K562 (cell line): ENCODE measurements at regions not wholly inside any gene's neighbourhood (a gene's known extent, or its start where the extent isn't known, plus 50 kb on each side); places are given as distances from the start of the nearest gene placed in this dataset.

Source experiments
- ATAC-seq: fragments of 200-7000 bp; cut with Tn5 transposase; 3 replicates; pipeline ENCODE4 v1.9.1; 2020; ENCODE audit warnings: moderate library complexity
- BruUV-seq: library from RNA; stranded (reverse); fragments of 400-500 nt; replicated peaks from 2 replicates; lab custom pipeline; 2021; lab: Mats Ljungman, UMichigan
- CTCF ChIA-PET: fragments of 300-600 bp; formaldehyde crosslinking; extraction: SDS; loops from one replicate; lab custom pipeline; 2021; ENCODE audit warnings: low intra/inter-chr PET ratio; lab: Yijun Ruan, JAX
- POLR2A ChIA-PET: fragments of 300-600, 350-650 bp; sonication (Branson Sonifier 250); formaldehyde crosslinking; extraction: SDS; loops from one replicate; lab custom pipeline; 2021; ENCODE audit warnings: antibody characterized with exemption, inconsistent platforms; lab: Yijun Ruan, JAX
- DNase-seq, 4 experiments: peaks; one replicate each; pipeline versions ENCODE4 v3.0.0 to v3.0.0-alpha.2; 2011 to 2018; ENCODE audit warnings: low spot score in 3 of 4, mixed read lengths in 3 of 4; ENCODE audit errors: extremely low read depth in 1 of 4
- FAIRE-seq: peaks from 2 replicates; lab custom pipeline; 2011; peaks lifted over from hg19 to GRCh38; lab: Jason Lieb, UNC
- H2AFZ ChIP-seq: 2 replicates; pipeline ENCODE4 v1.6.0; 2011; ENCODE audit warnings: low read depth, low read length, control low read depth, inconsistent platforms
- H3K27ac ChIP-seq: fragments of 200-600 bp; 3 replicates; pipeline ENCODE4 v1.8.0; 2011; ENCODE audit warnings: low read depth, mild to moderate bottlenecking, control low read depth, inconsistent platforms, low read length, moderate library complexity, mixed read lengths; ENCODE audit errors: extremely low read depth
- H3K27me3 ChIP-seq, 2 experiments: fragments of 300-600 bp in 1 of 2; 2 replicates in 1 of 2; 3 replicates in 1 of 2; pipeline versions ENCODE4 v1.6.0 to v1.8.0; 2011; ENCODE audit warnings: inconsistent platforms in 2 of 2, low read length in 2 of 2, mild to moderate bottlenecking in 1 of 2, mixed read lengths in 1 of 2, moderate library complexity in 1 of 2; ENCODE audit not compliant: control insufficient read depth in 2 of 2, insufficient read depth in 2 of 2
- H3K36me3 ChIP-seq: fragments of 300-600 bp; 3 replicates; pipeline ENCODE4 v1.8.0; 2011; ENCODE audit warnings: mild to moderate bottlenecking, low read length, inconsistent platforms; ENCODE audit not compliant: control insufficient read depth, insufficient read depth
- H3K4me1 ChIP-seq, 2 experiments: fragments of 200-600 bp in 1 of 2; replicated peaks in 1 of 2; 2 replicates in 1 of 2; 3 replicates in 1 of 2; pipeline versions ENCODE4 v1.5.1 to v1.8.0; 2011; ENCODE audit warnings: inconsistent platforms in 2 of 2, low read length in 2 of 2, mild to moderate bottlenecking in 1 of 2, mixed read lengths in 1 of 2, moderate library complexity in 1 of 2; ENCODE audit not compliant: control insufficient read depth in 2 of 2, insufficient read depth in 2 of 2
- H3K4me2 ChIP-seq: 2 replicates; pipeline ENCODE4 v1.6.1; 2011; ENCODE audit warnings: low read length, control low read depth, inconsistent platforms, mixed read lengths; ENCODE audit not compliant: insufficient read depth
- H3K4me3 ChIP-seq: fragments of 200-600 bp; sonication (generic), shearing (Covaris generic); 2 replicates; pipeline ENCODE4 v1.5.1; 2016; ENCODE audit warnings: control low read depth, inconsistent platforms
- H3K79me2 ChIP-seq: fragments of 200-600 bp; 3 replicates; pipeline ENCODE4 v1.8.0; 2011; ENCODE audit warnings: low read length, inconsistent platforms; ENCODE audit not compliant: control insufficient read depth, insufficient read depth
- H3K9ac ChIP-seq, 2 experiments: 2 replicates each; pipeline versions ENCODE4 v1.6.0 to v1.6.1; 2011; ENCODE audit warnings: low read depth in 2 of 2, low read length in 2 of 2, control low read depth in 1 of 2, inconsistent platforms in 1 of 2, mild to moderate bottlenecking in 1 of 2, mixed read lengths in 1 of 2; ENCODE audit not compliant: insufficient read depth in 1 of 2
- H3K9me1 ChIP-seq: one replicate; pipeline ENCODE4 v1.6.0; 2011; ENCODE audit warnings: inconsistent platforms, mild to moderate bottlenecking, low read length, moderate library complexity; ENCODE audit not compliant: control insufficient read depth, insufficient read depth
- H3K9me3 ChIP-seq: replicated peaks from 2 replicates; pipeline ENCODE4 v1.5.1; 2011; ENCODE audit warnings: low read depth, low read length, inconsistent platforms; ENCODE audit not compliant: control insufficient read depth, insufficient read depth
- H4K20me1 ChIP-seq: replicated peaks from 2 replicates; pipeline ENCODE4 v1.6.1; 2011; ENCODE audit warnings: low read length, inconsistent platforms, mixed read lengths; ENCODE audit not compliant: control insufficient read depth, insufficient read depth
- AFF1 ChIP-seq, 2 experiments: fragments of 450-650 bp; IDR thresholded peaks; 2 replicates each; pipeline ENCODE4 v1.6.1; 2018; ENCODE audit warnings: mild to moderate bottlenecking in 2 of 2, low read depth in 1 of 2; ENCODE audit not compliant: partially characterized antibody in 2 of 2
- CCNT2 ChIP-seq: IDR thresholded peaks from 2 replicates; pipeline ENCODE4 v1.6.1; 2011; ENCODE audit warnings: borderline replicate concordance, low read depth, mild to moderate bottlenecking, moderate library complexity, mixed read lengths, low read length; ENCODE audit not compliant: insufficient read length; ENCODE audit errors: extremely low read depth
- COPS2 ChIP-seq: fragments of 450-650 bp; conservative IDR thresholded peaks from 2 replicates; pipeline ENCODE4 v1.6.1; 2016; ENCODE audit warnings: mild to moderate bottlenecking, moderate library complexity
- EHMT2 ChIP-seq: fragments of 450-650 bp; IDR thresholded peaks from 2 replicates; pipeline ENCODE4 v1.6.1; 2018; ENCODE audit warnings: antibody characterized with exemption
- FOSL1 ChIP-seq: fragments of 200-800 bp; sonication (Bioruptor generic); conservative IDR thresholded peaks from 2 replicates; pipeline ENCODE4 v1.6.1; 2016; ENCODE audit warnings: missing genetic modification characterization, missing compliant biosample characterization
- FOXO4 ChIP-seq: fragments of 450-650 bp; formaldehyde crosslinking; IDR thresholded peaks from 2 replicates; pipeline ENCODE4 v1.4.0; 2020; ENCODE audit warnings: mild to moderate bottlenecking, moderate library complexity
- JUND ChIP-seq, 2 experiments: IDR thresholded peaks; 2 replicates in 1 of 2; 3 replicates in 1 of 2; pipeline ENCODE4 v1.6.1; 2011; ENCODE audit warnings: borderline replicate concordance in 2 of 2, low read depth in 2 of 2, low read length in 2 of 2, improper control_type of control experiment in 1 of 2, missing biosample characterization in 1 of 2, missing genetic modification characterization in 1 of 2, missing genetic modification reagents in 1 of 2
- NEUROD1 ChIP-seq: fragments of 150-350 bp; IDR thresholded peaks from 2 replicates; pipeline ENCODE4 v1.6.1; 2014; ENCODE audit warnings: borderline replicate concordance, low read length, low read depth; ENCODE audit not compliant: partially characterized antibody
- PHB ChIP-seq: fragments of 250-450 bp; sonication (Bioruptor Pico); IDR thresholded peaks from 2 replicates; pipeline ENCODE4 v1.5.0; 2021
- PPARD ChIP-seq: fragments of 250-450 bp; sonication (Bioruptor Pico); IDR thresholded peaks from 2 replicates; pipeline ENCODE4 v1.8.0; 2022; ENCODE audit warnings: inconsistent platforms, mild to moderate bottlenecking, moderate library complexity
- SRSF1 ChIP-seq: fragments of 200-400 bp; formaldehyde crosslinking; IDR thresholded peaks from 2 replicates; pipeline ENCODE4 v1.6.1; 2017; ENCODE audit warnings: mild to moderate bottlenecking, low read depth, low read length, moderate library complexity
- ZBTB17 ChIP-seq: fragments of 450-650 bp; formaldehyde crosslinking; IDR thresholded peaks from 2 replicates; pipeline ENCODE4 v1.4.0; 2020; ENCODE audit warnings: mild to moderate bottlenecking
- ZNF224 ChIP-seq: sonication (generic); formaldehyde crosslinking; IDR thresholded peaks from 2 replicates; pipeline ENCODE4 v1.8.0; 2022; ENCODE audit warnings: mild to moderate bottlenecking, missing genetic modification reagents
- ZNF316 ChIP-seq: fragments of 450-650 bp; IDR thresholded peaks from 2 replicates; pipeline ENCODE4 v1.6.1; 2016
- ZNF41 ChIP-seq: fragments of 250-450 bp; sonication (Bioruptor Pico); conservative IDR thresholded peaks from 2 replicates; pipeline ENCODE4 v1.4.0; 2020; ENCODE audit warnings: mild to moderate bottlenecking
- WGBS: fragments of 100-300 bp; shearing (Covaris generic); methylation state at CpG from one replicate; pipeline ENCODE4 v1.1.6; 2016; ENCODE audit warnings: low coverage, mixed read lengths; ENCODE audit not compliant: insufficient coverage; ENCODE audit errors: missing lambda C conversion rate; 5-methylcytosine and 5-hydroxymethylcytosine counted together
- in situ Hi-C: fragments of 300-500 bp; cut with MboI; formaldehyde crosslinking; loops from 4 replicates; pipeline ENCODE4 v1.15.0; 2018; ENCODE audit warnings: inconsistent platforms, mixed read lengths
- intact Hi-C: fragments of 100-400 bp; cut with micrococcal nuclease; formaldehyde crosslinking; loops from 2 replicates; pipeline ENCODE4 v1.14.2; 2022

- BruUV-seq: no TSS peak
- intact Hi-C loops: loop anchor here (5.0 kb wide), 1 partner anchor 42 kb away; no protein-coding TSS in a partner anchor
- ATAC-seq: peak; percentile 44; the same call in 2 of the 3 replicates
- TF ChIP-seq NEUROD1 (peak; percentile 11), ZNF224 (CRISPR knock-in tag) (no peak), CCNT2 (no peak), PHB (CRISPR knock-in tag) (no peak), PPARD (no peak), FOSL1 (peak; percentile 79), COPS2 (no peak), JUND (IDR thresholded peaks at IDR 0.05; ENCODE audit: borderline replicate concordance, low read depth, low read length) (peak; percentile 68), JUND (tag; IDR thresholded peaks at IDR 0.05; ENCODE audit: borderline replicate concordance, low read depth, low read length) (peak; percentile 60; the same call in 2 of the 3 replicates), FOXO4 (CRISPR knock-in tag) (no peak), ZBTB17 (CRISPR knock-in tag) (no peak), SRSF1 (no peak), ZNF316 (no peak), AFF1 (IDR thresholded peaks at IDR 0.05; ENCODE audit: low read depth in 1 of 2, partially characterized antibody in 2 of 2) (no peak), ZNF41 (CRISPR knock-in tag) (no peak), EHMT2 (no peak)
Observed at GRCh38 chr7:149704507-149704906, 68.9 kb downstream of the ZNF467 start.

More at GRCh38 chr7:149704507-149704906, 68.9 kb downstream of the ZNF467 start:
- POLR2A ChIA-PET: interaction anchor here (0.6 to 0.8 kb wide), 4 partner anchors 11 to 56 kb away, joined by 3 to 4 read pairs (median 4); a partner anchor contains a TSS
- Histone ChIP-seq H3K36me3 (no peaks in the 10 kb centered on the region), H3K4me1 (peaks cover 7 to 12% of the 10 kb centered on the region in 2 experiments; a peak in 3 of 5 replicates), H3K9ac (no peak overlapping the region), H2AFZ (no peak overlapping the region; the same call in 1 of the 2 replicates), H3K27me3 (peaks cover 3 to 7% of the 10 kb centered on the region in 2 experiments; a peak in 1 of 5 replicates), H4K20me1 (no peaks in the 10 kb centered on the region), H3K4me2 (no peak overlapping the region), H3K79me2 (no peaks in the 10 kb centered on the region), H3K9me3 (no peaks in the 10 kb centered on the region), H3K4me3 (no peak overlapping the region), H3K9me1 (no peaks in the 10 kb centered on the region), H3K27ac (no peak overlapping the region)
- peak in 2 of 4 experiments; percentile 8 to 47 for DNase-seq
- no peak for FAIRE-seq
- in situ Hi-C loops: no loop called here
- CTCF ChIA-PET: no interaction called here
- WGBS: 7% methylated on average over 2 of the region's 2 CpGs
